ENCODE measurements at regions not wholly inside any gene's neighbourhood (a gene's known extent, or its start where the extent isn't known, plus 50 kb on each side); places are given as distances from the start of the nearest gene placed in this dataset.

- peak; percentile 67 for DNase-seq (ENCODE audit: low spot score)
- in situ Hi-C loops (cut with HindIII; ENCODE audit: low sequenced_read_pairs) = no loop called here
Measured at GRCh38 chr5:158351485-158352125, 492.7 kb upstream of the CLINT1 start.

GRCh38 chr5:158349987-158350386 lies 491.0 kb upstream of the CLINT1 start:
- DNase-seq (ENCODE audit: low spot score) = no peak
- in situ Hi-C loops (cut with HindIII; ENCODE audit: low sequenced_read_pairs) = no loop called here

GRCh38 chr5:158344376-158344775 lies 485.4 kb upstream of the CLINT1 start:
- in situ Hi-C loops (cut with HindIII; ENCODE audit: low sequenced_read_pairs) = no loop called here
- DNase-seq (ENCODE audit: low spot score) = no peak

GRCh38 chr5:158340608-158341007 lies 481.7 kb upstream of the CLINT1 start:
- DNase-seq (ENCODE audit: low spot score) = no peak
- in situ Hi-C loops (cut with HindIII; ENCODE audit: low sequenced_read_pairs) = no loop called here

- no peak for DNase-seq (ENCODE audit: low spot score)
- in situ Hi-C loops (cut with HindIII; ENCODE audit: low sequenced_read_pairs) = no loop called here
Measured at GRCh38 chr5:158326256-158326655, 467.3 kb upstream of the CLINT1 start.

GRCh38 chr5:158324236-158324635 lies 465.3 kb upstream of the CLINT1 start:
- in situ Hi-C loops (cut with HindIII; ENCODE audit: low sequenced_read_pairs) = no loop called here
- no peak for DNase-seq (ENCODE audit: low spot score)

GRCh38 chr5:158322620-158323019 lies 463.7 kb upstream of the CLINT1 start:
- DNase-seq (ENCODE audit: low spot score) = no peak
- in situ Hi-C loops (cut with HindIII; ENCODE audit: low sequenced_read_pairs) = no loop called here

GRCh38 chr5:158320934-158321333 lies 462.0 kb upstream of the CLINT1 start:
- in situ Hi-C loops (cut with HindIII; ENCODE audit: low sequenced_read_pairs) = no loop called here

GRCh38 chr5:158320178-158320674 lies 461.3 kb upstream of the CLINT1 start:
- DNase-seq (ENCODE audit: low spot score) = no peak
- in situ Hi-C loops (cut with HindIII; ENCODE audit: low sequenced_read_pairs) = no loop called here

More at GRCh38 chr5:158320934-158321333, 462.0 kb upstream of the CLINT1 start:
- no peak for DNase-seq (ENCODE audit: low spot score)

- in situ Hi-C loops (cut with HindIII; ENCODE audit: low sequenced_read_pairs) = no loop called here
- no peak for DNase-seq (ENCODE audit: low spot score)
Measured at GRCh38 chr5:158317507-158317906, 458.6 kb upstream of the CLINT1 start.

GRCh38 chr5:158313733-158314464 lies 455.0 kb upstream of the CLINT1 start:
- in situ Hi-C loops (cut with HindIII; ENCODE audit: low sequenced_read_pairs) = no loop called here
- DNase-seq (ENCODE audit: low spot score) = peak; percentile 94

- in situ Hi-C loops (cut with HindIII; ENCODE audit: low sequenced_read_pairs) = no loop called here
- DNase-seq (ENCODE audit: low spot score) = no peak
Measured at GRCh38 chr5:158313027-158313732, 454.2 kb upstream of the CLINT1 start.

GRCh38 chr5:158309088-158309807 lies 450.3 kb upstream of the CLINT1 start:
- DNase-seq (ENCODE audit: low spot score) = no peak
- in situ Hi-C loops (cut with HindIII; ENCODE audit: low sequenced_read_pairs) = no loop called here

- in situ Hi-C loops (cut with HindIII; ENCODE audit: low sequenced_read_pairs) = no loop called here
- DNase-seq (ENCODE audit: low spot score) = no peak
Measured at GRCh38 chr5:158308429-158309025, 449.6 kb upstream of the CLINT1 start.

- no peak for DNase-seq (ENCODE audit: low spot score)
- in situ Hi-C loops (cut with HindIII; ENCODE audit: low sequenced_read_pairs) = no loop called here
Measured at GRCh38 chr5:158305861-158306260, 446.9 kb upstream of the CLINT1 start.

GRCh38 chr5:158304607-158305006 lies 445.7 kb upstream of the CLINT1 start:
- no peak for DNase-seq (ENCODE audit: low spot score)
- in situ Hi-C loops (cut with HindIII; ENCODE audit: low sequenced_read_pairs) = no loop called here

- in situ Hi-C loops (cut with HindIII; ENCODE audit: low sequenced_read_pairs) = no loop called here
- DNase-seq (ENCODE audit: low spot score) = no peak
Measured at GRCh38 chr5:158303883-158304282, 444.9 kb upstream of the CLINT1 start.

- in situ Hi-C loops (cut with HindIII; ENCODE audit: low sequenced_read_pairs) = no loop called here
- DNase-seq (ENCODE audit: low spot score) = no peak
Measured at GRCh38 chr5:158303275-158303674, 444.3 kb upstream of the CLINT1 start.

GRCh38 chr5:158302029-158302428 lies 443.1 kb upstream of the CLINT1 start:
- DNase-seq (ENCODE audit: low spot score) = no peak
- in situ Hi-C loops (cut with HindIII; ENCODE audit: low sequenced_read_pairs) = no loop called here

All from G401 (cell line).